CD4-positive, CD25-positive, alpha-beta regulatory T cell (primary cell): ENCODE measurements at regions not wholly inside any gene's neighbourhood (a gene's known extent, or its start where the extent isn't known, plus 50 kb on each side); places are given as distances from the start of the nearest gene placed in this dataset.
A peak's percentile ranks its signal among the peaks of the same experiment; 100 is the strongest.

Experiments used
- ATAC-seq, 2 donors: fragments of 150-1000 bp; cut with Tn5 transposase; one replicate each; pipeline ENCODE4 v1.10.0; 2021; ENCODE audit warnings: low read depth in 2 of 2, moderate number of reproducible peaks in 2 of 2, moderate library complexity in 1 of 2
- DNase-seq, 3 donors: peaks; one replicate each; pipeline versions ENCODE4 v3.0.0 to v3.0.0-alpha.2; 2012 to 2022; ENCODE audit warnings: mixed read lengths in 1 of 3
- H3K27ac ChIP-seq: one replicate; pipeline ENCODE4 v1.7.0; 2013; ENCODE audit warnings: mild to moderate bottlenecking, low read length; ENCODE audit not compliant: insufficient read depth, poor library complexity, severe bottlenecking
- H3K27me3 ChIP-seq: one replicate; pipeline ENCODE4 v1.7.0; 2013; ENCODE audit warnings: low read length; ENCODE audit not compliant: control insufficient read depth, insufficient read depth
- H3K36me3 ChIP-seq: one replicate; pipeline ENCODE4 v1.7.0; 2013; ENCODE audit warnings: mild to moderate bottlenecking, low read length, moderate library complexity; ENCODE audit not compliant: control insufficient read depth, insufficient read depth
- H3K4me1 ChIP-seq: 2 replicates; pipeline ENCODE4 v1.7.0; 2013; ENCODE audit warnings: mild to moderate bottlenecking, low read length; ENCODE audit not compliant: insufficient read depth, control insufficient read depth, poor library complexity, severe bottlenecking
- H3K4me3 ChIP-seq: one replicate; pipeline ENCODE4 v1.7.0; 2013; ENCODE audit warnings: low read depth, mild to moderate bottlenecking, low read length, moderate library complexity
- H3K9me3 ChIP-seq, 2 experiments: 1 replicate in 1 of 2; 2 replicates in 1 of 2; pipeline ENCODE4 v1.7.0; 2013; ENCODE audit warnings: low read length in 2 of 2, mild to moderate bottlenecking in 1 of 2, moderate library complexity in 1 of 2; ENCODE audit not compliant: control insufficient read depth in 2 of 2
- H3K27ac Mint-ChIP-seq, 3 donors: one replicate each; pipeline ENCODE4 v1.8.0; 2020 to 2022; ENCODE audit warnings: mild to moderate bottlenecking in 3 of 3, mixed read lengths in 3 of 3, moderate library complexity in 2 of 3
- H3K27me3 Mint-ChIP-seq: one replicate; pipeline ENCODE4 v1.8.0; 2022; ENCODE audit warnings: mild to moderate bottlenecking, mixed read lengths
- H3K36me3 Mint-ChIP-seq: one replicate; pipeline ENCODE4 v1.8.0; 2020; ENCODE audit warnings: mixed read lengths
- H3K4me1 Mint-ChIP-seq, 4 donors: one replicate each; pipeline ENCODE4 v1.8.0; 2020 to 2022; ENCODE audit warnings: mixed read lengths in 4 of 4, mild to moderate bottlenecking in 1 of 4
- H3K4me3 Mint-ChIP-seq, 4 donors: one replicate each; pipeline ENCODE4 v1.8.0; 2020 to 2022; ENCODE audit warnings: mild to moderate bottlenecking in 4 of 4, mixed read lengths in 4 of 4, moderate library complexity in 3 of 4
- H3K9me3 Mint-ChIP-seq, 7 donors: one replicate each; pipeline ENCODE4 v1.8.0; 2020 to 2022; ENCODE audit warnings: mixed read lengths in 7 of 7, mild to moderate bottlenecking in 3 of 7, moderate library complexity in 2 of 7

GRCh38 chr7:21123586-21123985 is 304.3 kb upstream of the SP4 start:
- no peaks in the 10 kb centered on the region for H3K27me3 ChIP-seq
- H3K4me3 ChIP-seq: no peak overlapping the region
- Mint-ChIP-seq H3K9me3 (peaks cover 0 to 4% (median 0%) of the 10 kb centered on the region in 7 donors), H3K27me3 (peaks cover 15% of the 10 kb centered on the region), H3K4me3 (no peak overlapping the region), H3K4me1 (no peaks in the 10 kb centered on the region), H3K27ac (no peak overlapping the region), H3K36me3 (no peaks in the 10 kb centered on the region)
- H3K4me1 ChIP-seq: no peaks in the 10 kb centered on the region
- ATAC-seq (no peak), DNase-seq (no peak)
- no peak overlapping the region for H3K27ac ChIP-seq
- H3K9me3 ChIP-seq: no peaks in the 10 kb centered on the region
- no peaks in the 10 kb centered on the region for H3K36me3 ChIP-seq

GRCh38 chr7:21125297-21125696 is 302.6 kb upstream of the SP4 start:
- ATAC-seq: no peak
- Mint-ChIP-seq H3K27me3 (peaks cover 9% of the 10 kb centered on the region), H3K9me3 (peaks cover 0 to 4% (median 0%) of the 10 kb centered on the region in 7 donors), H3K4me1 (no peaks in the 10 kb centered on the region), H3K27ac (no peak overlapping the region), H3K36me3 (no peaks in the 10 kb centered on the region), H3K4me3 (no peak overlapping the region)
- no peaks in the 10 kb centered on the region for H3K27me3 ChIP-seq
- H3K27ac ChIP-seq: no peak overlapping the region
- no peaks in the 10 kb centered on the region for H3K36me3 ChIP-seq
- no peaks in the 10 kb centered on the region for H3K4me1 ChIP-seq
- no peak overlapping the region for H3K4me3 ChIP-seq
- H3K9me3 ChIP-seq: no peaks in the 10 kb centered on the region
- DNase-seq: no peak

GRCh38 chr7:21128062-21128817 is 299.6 kb upstream of the SP4 start:
- Mint-ChIP-seq H3K4me1 (no peaks in the 10 kb centered on the region), H3K27ac (no peak overlapping the region), H3K4me3 (no peak overlapping the region), H3K9me3 (peaks cover 0 to 4% (median 1%) of the 10 kb centered on the region in 7 donors), H3K36me3 (no peaks in the 10 kb centered on the region), H3K27me3 (peaks cover 11% of the 10 kb centered on the region)
- DNase-seq (no peak), ATAC-seq (no peak)
- H3K27ac ChIP-seq: no peak overlapping the region
- H3K27me3 ChIP-seq: no peaks in the 10 kb centered on the region
- H3K4me3 ChIP-seq: no peak overlapping the region
- no peaks in the 10 kb centered on the region for H3K4me1 ChIP-seq
- no peaks in the 10 kb centered on the region for H3K36me3 ChIP-seq
- H3K9me3 ChIP-seq: no peaks in the 10 kb centered on the region

- Histone ChIP-seq H3K27me3 (no peaks in the 10 kb centered on the region), H3K27ac (no peak overlapping the region), H3K4me3 (no peak overlapping the region), H3K4me1 (no peaks in the 10 kb centered on the region), H3K36me3 (no peaks in the 10 kb centered on the region), H3K9me3 (no peaks in the 10 kb centered on the region)
- Mint-ChIP-seq H3K4me1 (no peaks in the 10 kb centered on the region), H3K9me3 (peaks cover 0 to 7% (median 0%) of the 10 kb centered on the region in 7 donors), H3K27me3 (peaks cover 6% of the 10 kb centered on the region), H3K36me3 (no peaks in the 10 kb centered on the region), H3K27ac (no peak overlapping the region), H3K4me3 (no peak overlapping the region)
- ATAC-seq (no peak), DNase-seq (no peak)
These were observed 296.0 kb upstream of the SP4 start for GRCh38 chr7:21131897-21132296.

- Histone ChIP-seq H3K27ac (no peak overlapping the region), H3K4me3 (no peak overlapping the region), H3K36me3 (no peaks in the 10 kb centered on the region), H3K27me3 (no peaks in the 10 kb centered on the region), H3K9me3 (no peaks in the 10 kb centered on the region), H3K4me1 (no peaks in the 10 kb centered on the region)
- Mint-ChIP-seq H3K27me3 (peaks cover 8% of the 10 kb centered on the region), H3K4me3 (no peak overlapping the region), H3K36me3 (no peaks in the 10 kb centered on the region), H3K4me1 (no peaks in the 10 kb centered on the region), H3K27ac (no peak overlapping the region), H3K9me3 (peaks cover 0 to 7% (median 2%) of the 10 kb centered on the region in 7 donors)
- DNase-seq: no peak
- no peak for ATAC-seq
These were observed 293.3 kb upstream of the SP4 start for GRCh38 chr7:21134631-21135030.

GRCh38 chr7:21135437-21135836 is 292.4 kb upstream of the SP4 start:
- Mint-ChIP-seq H3K4me3 (no peak overlapping the region), H3K27me3 (peaks cover 8% of the 10 kb centered on the region), H3K4me1 (no peaks in the 10 kb centered on the region), H3K9me3 (peaks cover 0 to 7% (median 2%) of the 10 kb centered on the region in 7 donors), H3K36me3 (no peaks in the 10 kb centered on the region), H3K27ac (peak overlapping the region in 1 of 3 donors; percentile 82)
- no peak for ATAC-seq
- no peak for DNase-seq
- no peak overlapping the region for H3K4me3 ChIP-seq
- H3K9me3 ChIP-seq: no peaks in the 10 kb centered on the region
- H3K4me1 ChIP-seq: no peaks in the 10 kb centered on the region
- no peaks in the 10 kb centered on the region for H3K27me3 ChIP-seq
- no peaks in the 10 kb centered on the region for H3K36me3 ChIP-seq
- H3K27ac ChIP-seq: no peak overlapping the region

GRCh38 chr7:21137640-21138039 is 290.2 kb upstream of the SP4 start:
- Histone ChIP-seq H3K27ac (no peak overlapping the region), H3K36me3 (no peaks in the 10 kb centered on the region), H3K4me1 (no peaks in the 10 kb centered on the region), H3K9me3 (no peaks in the 10 kb centered on the region), H3K4me3 (no peak overlapping the region), H3K27me3 (no peaks in the 10 kb centered on the region)
- no peaks in the 10 kb centered on the region for H3K4me1 Mint-ChIP-seq
- H3K4me3 Mint-ChIP-seq: no peak overlapping the region
- DNase-seq: no peak
- peaks cover 0 to 5% (median 2%) of the 10 kb centered on the region in 7 donors for H3K9me3 Mint-ChIP-seq
- ATAC-seq: no peak
- H3K27me3 Mint-ChIP-seq: peaks cover 4% of the 10 kb centered on the region
- H3K27ac Mint-ChIP-seq: no peak overlapping the region
- H3K36me3 Mint-ChIP-seq: no peaks in the 10 kb centered on the region

- H3K27ac ChIP-seq: no peak overlapping the region
- no peak overlapping the region for H3K4me3 ChIP-seq
- H3K36me3 Mint-ChIP-seq: no peaks in the 10 kb centered on the region
- H3K9me3 Mint-ChIP-seq: peaks cover 0 to 4% (median 0%) of the 10 kb centered on the region in 7 donors
- DNase-seq: no peak
- H3K27me3 ChIP-seq: no peaks in the 10 kb centered on the region
- H3K4me1 ChIP-seq: no peaks in the 10 kb centered on the region
- no peak overlapping the region for H3K27ac Mint-ChIP-seq
- no peaks in the 10 kb centered on the region for H3K9me3 ChIP-seq
- ATAC-seq: no peak
- H3K36me3 ChIP-seq: no peaks in the 10 kb centered on the region
- no peaks in the 10 kb centered on the region for H3K4me1 Mint-ChIP-seq
- peaks cover 13% of the 10 kb centered on the region for H3K27me3 Mint-ChIP-seq
- no peak overlapping the region for H3K4me3 Mint-ChIP-seq
These were observed 287.3 kb upstream of the SP4 start for GRCh38 chr7:21140622-21141021.
